ENCODE measurements at regions not wholly inside any gene's neighbourhood (a gene's known extent, or its start where the extent isn't known, plus 50 kb on each side); places are given as distances from the start of the nearest gene placed in this dataset.

DNA sequence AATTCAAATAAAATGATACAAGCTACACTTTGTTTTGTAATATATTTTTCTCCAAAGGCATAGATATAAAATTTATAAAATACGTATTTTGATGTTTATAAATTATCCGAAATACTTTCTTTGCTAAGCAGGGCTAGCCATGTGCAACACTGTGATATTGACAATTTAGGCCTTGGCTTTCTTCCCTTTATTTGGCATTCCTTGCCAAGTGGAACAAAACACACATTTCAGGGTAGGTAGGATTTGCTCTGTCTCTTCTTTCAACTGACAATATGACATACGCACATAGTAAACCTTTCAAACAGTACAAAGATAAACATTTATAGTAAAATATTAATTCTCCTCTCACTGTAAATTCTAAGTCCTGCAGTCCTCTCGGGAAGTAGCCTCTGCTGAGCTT, 103.3 kb upstream of the POT1 start:
- TF ChIP-seq, protein P1, sequence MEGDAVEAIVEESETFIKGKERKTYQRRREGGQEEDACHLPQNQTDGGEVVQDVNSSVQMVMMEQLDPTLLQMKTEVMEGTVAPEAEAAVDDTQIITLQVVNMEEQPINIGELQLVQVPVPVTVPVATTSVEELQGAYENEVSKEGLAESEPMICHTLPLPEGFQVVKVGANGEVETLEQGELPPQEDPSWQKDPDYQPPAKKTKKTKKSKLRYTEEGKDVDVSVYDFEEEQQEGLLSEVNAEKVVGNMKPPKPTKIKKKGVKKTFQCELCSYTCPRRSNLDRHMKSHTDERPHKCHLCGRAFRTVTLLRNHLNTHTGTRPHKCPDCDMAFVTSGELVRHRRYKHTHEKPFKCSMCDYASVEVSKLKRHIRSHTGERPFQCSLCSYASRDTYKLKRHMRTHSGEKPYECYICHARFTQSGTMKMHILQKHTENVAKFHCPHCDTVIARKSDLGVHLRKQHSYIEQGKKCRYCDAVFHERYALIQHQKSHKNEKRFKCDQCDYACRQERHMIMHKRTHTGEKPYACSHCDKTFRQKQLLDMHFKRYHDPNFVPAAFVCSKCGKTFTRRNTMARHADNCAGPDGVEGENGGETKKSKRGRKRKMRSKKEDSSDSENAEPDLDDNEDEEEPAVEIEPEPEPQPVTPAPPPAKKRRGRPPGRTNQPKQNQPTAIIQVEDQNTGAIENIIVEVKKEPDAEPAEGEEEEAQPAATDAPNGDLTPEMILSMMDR (IDR thresholded peaks at IDR 0.05; ENCODE audit: poor library complexity), result no peak
- TF ChIP-seq EZH2phosphoT487 (IDR thresholded peaks at IDR 0.05; ENCODE audit: low read depth, severe bottlenecking, unreplicated experiment), result no peak
- no peak for TF ChIP-seq EZH2 (IDR thresholded peaks at IDR 0.05; ENCODE audit: borderline replicate concordance)

All from hepatocyte (in vitro differentiated cells).